ENCODE measurements at regions not wholly inside any gene's neighbourhood (a gene's known extent, or its start where the extent isn't known, plus 50 kb on each side); places are given as distances from the start of the nearest gene placed in this dataset.

DNA sequence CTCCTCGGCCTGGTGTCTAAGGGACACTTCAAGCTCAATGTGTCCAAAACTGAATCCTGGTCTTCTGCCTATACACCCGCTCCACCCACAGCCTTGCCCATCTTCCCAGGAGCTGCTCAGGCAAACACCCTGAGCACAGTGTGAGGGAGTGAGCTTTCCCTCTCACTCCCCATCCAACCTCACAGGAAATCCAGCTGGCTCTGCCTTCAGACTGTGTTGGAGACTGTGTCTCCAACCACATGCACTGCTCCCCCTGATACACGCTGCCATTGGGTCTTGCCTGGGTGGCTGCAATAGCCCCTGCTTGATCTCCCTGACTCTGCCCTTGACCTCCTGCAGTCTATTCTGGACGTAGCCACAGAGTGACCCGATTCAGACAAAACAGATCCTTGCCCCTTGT lies 319.5 kb upstream of the MSX2 start:
- no peak for TF ChIP-seq EZH2 (IDR thresholded peaks at IDR 0.05; ENCODE audit: insufficient read depth, poor library complexity, severe bottlenecking)
- no peak for TF ChIP-seq EZH2phosphoT487 (IDR thresholded peaks at IDR 0.05; ENCODE audit: insufficient read depth, low read depth)
